HUES64 (cell line): ENCODE measurements at regions not wholly inside any gene's neighbourhood (a gene's known extent, or its start where the extent isn't known, plus 50 kb on each side); places are given as distances from the start of the nearest gene placed in this dataset.

Source experiments
- H3K27ac ChIP-seq: 2 replicates; pipeline ENCODE4 v1.7.0; 2013; ENCODE audit warnings: low read depth, low read length, inconsistent platforms
- H3K27me3 ChIP-seq: 2 replicates; pipeline ENCODE4 v1.6.1; 2013; ENCODE audit warnings: mild to moderate bottlenecking, low read length; ENCODE audit not compliant: insufficient read depth
- H3K36me3 ChIP-seq: 2 replicates; pipeline ENCODE4 v1.6.1; 2013; ENCODE audit warnings: mild to moderate bottlenecking, low read length; ENCODE audit not compliant: insufficient read depth
- H3K4me1 ChIP-seq: 2 replicates; pipeline ENCODE4 v1.6.1; 2013; ENCODE audit warnings: mild to moderate bottlenecking, low read length, moderate library complexity; ENCODE audit not compliant: insufficient read depth
- H3K4me3 ChIP-seq: 2 replicates; pipeline ENCODE4 v1.5.1; 2013; ENCODE audit warnings: mild to moderate bottlenecking, low read length, moderate library complexity
- H3K9ac ChIP-seq: 2 replicates; pipeline ENCODE4 v1.6.1; 2013; ENCODE audit warnings: mild to moderate bottlenecking, low read depth, low read length
- H3K9me3 ChIP-seq: 2 replicates; pipeline ENCODE4 v1.6.1; 2013; ENCODE audit warnings: low read depth, low read length; ENCODE audit not compliant: insufficient read depth
- WGBS: fragments of 150-250, 120-280 bp; methylation state at CpG from one replicate; pipeline ENCODE4 v1.1.7; 2013; ENCODE audit warnings: missing lambda C conversion rate; 5-methylcytosine and 5-hydroxymethylcytosine counted together

GRCh38 chr9:85263288-85263687, 478.5 kb downstream of the AGTPBP1 start:
- Histone ChIP-seq H3K4me1 (peaks cover 3% of the 10 kb centered on the region; the same call in 1 of the 2 replicates), H3K27me3 (no peaks in the 10 kb centered on the region), H3K36me3 (no peaks in the 10 kb centered on the region), H3K27ac (no peak overlapping the region), H3K9me3 (no peaks in the 10 kb centered on the region; the same call in 1 of the 2 replicates), H3K4me3 (no peak overlapping the region), H3K9ac (no peak overlapping the region)
- WGBS, result 98% methylated on average over 2 of the region's 2 CpGs

GRCh38 chr9:85262333-85262732, 479.4 kb downstream of the AGTPBP1 start:
- WGBS, result 86% methylated on average over 2 of the region's 2 CpGs
- no peaks in the 10 kb centered on the region; the same call in 1 of the 2 replicates for H3K9me3 ChIP-seq
- H3K4me3 ChIP-seq, result no peak overlapping the region
- H3K27ac ChIP-seq, result no peak overlapping the region
- no peaks in the 10 kb centered on the region for H3K27me3 ChIP-seq
- H3K36me3 ChIP-seq, result no peaks in the 10 kb centered on the region
- no peaks in the 10 kb centered on the region for H3K4me1 ChIP-seq
- H3K9ac ChIP-seq, result no peak overlapping the region

GRCh38 chr9:85260275-85260845, 481.4 kb downstream of the AGTPBP1 start:
- Histone ChIP-seq H3K4me1 (no peaks in the 10 kb centered on the region), H3K27ac (no peak overlapping the region), H3K4me3 (no peak overlapping the region), H3K9me3 (no peaks in the 10 kb centered on the region; the same call in 1 of the 2 replicates), H3K9ac (no peak overlapping the region), H3K27me3 (no peaks in the 10 kb centered on the region), H3K36me3 (no peaks in the 10 kb centered on the region)
- 85% methylated on average over 2 of the region's 2 CpGs for WGBS

- 52% methylated on average over 10 of the region's 10 CpGs for WGBS
- no peak overlapping the region for H3K27ac ChIP-seq
- H3K4me1 ChIP-seq, result no peaks in the 10 kb centered on the region
- no peaks in the 10 kb centered on the region for H3K9me3 ChIP-seq
- no peaks in the 10 kb centered on the region for H3K36me3 ChIP-seq
- H3K27me3 ChIP-seq, result no peaks in the 10 kb centered on the region
- no peak overlapping the region for H3K9ac ChIP-seq
- no peak overlapping the region for H3K4me3 ChIP-seq
Measured at GRCh38 chr9:85258823-85259370, 482.9 kb downstream of the AGTPBP1 start.

- 93% methylated on average over 7 of the region's 7 CpGs for WGBS
- H3K27me3 ChIP-seq, result no peaks in the 10 kb centered on the region
- H3K36me3 ChIP-seq, result no peaks in the 10 kb centered on the region
- no peak overlapping the region for H3K4me3 ChIP-seq
- H3K9ac ChIP-seq, result no peak overlapping the region
- no peaks in the 10 kb centered on the region for H3K4me1 ChIP-seq
- no peak overlapping the region for H3K27ac ChIP-seq
- H3K9me3 ChIP-seq, result no peaks in the 10 kb centered on the region
Measured at GRCh38 chr9:85258236-85258635, 483.5 kb downstream of the AGTPBP1 start.

- Histone ChIP-seq H3K9me3 (no peaks in the 10 kb centered on the region), H3K9ac (no peak overlapping the region), H3K36me3 (no peaks in the 10 kb centered on the region), H3K4me3 (no peak overlapping the region), H3K4me1 (no peaks in the 10 kb centered on the region), H3K27ac (no peak overlapping the region), H3K27me3 (no peaks in the 10 kb centered on the region)
- WGBS, result 91% methylated on average over 5 of the region's 5 CpGs
Measured at GRCh38 chr9:85249313-85249621, 492.5 kb downstream of the AGTPBP1 start.

GRCh38 chr9:85248514-85249312, 493.0 kb downstream of the AGTPBP1 start:
- no peak overlapping the region for H3K4me3 ChIP-seq
- H3K9ac ChIP-seq, result no peak overlapping the region
- no peaks in the 10 kb centered on the region for H3K4me1 ChIP-seq
- H3K27me3 ChIP-seq, result no peaks in the 10 kb centered on the region
- H3K9me3 ChIP-seq, result no peaks in the 10 kb centered on the region
- H3K36me3 ChIP-seq, result no peaks in the 10 kb centered on the region
- WGBS, result 74% methylated on average over 2 of the region's 2 CpGs
- no peak overlapping the region for H3K27ac ChIP-seq

- H3K27ac ChIP-seq, result no peak overlapping the region
- 94% methylated on average over 7 of the region's 7 CpGs for WGBS
Measured at GRCh38 chr9:85246541-85246940, 495.2 kb downstream of the AGTPBP1 start.

GRCh38 chr9:85244856-85245255, 496.9 kb downstream of the AGTPBP1 start:
- Histone ChIP-seq H3K4me1 (peaks cover 8% of the 10 kb centered on the region; the same call in 1 of the 2 replicates), H3K9ac (no peak overlapping the region), H3K27me3 (no peaks in the 10 kb centered on the region), H3K36me3 (no peaks in the 10 kb centered on the region), H3K9me3 (peaks cover 2% of the 10 kb centered on the region; the same call in 1 of the 2 replicates), H3K4me3 (no peak overlapping the region), H3K27ac (no peak overlapping the region)
- WGBS, result 80% methylated on average over 5 of the region's 5 CpGs

More at GRCh38 chr9:85246541-85246940, 495.2 kb downstream of the AGTPBP1 start:
- H3K9me3 ChIP-seq, result no peaks in the 10 kb centered on the region
- no peaks in the 10 kb centered on the region for H3K27me3 ChIP-seq
- no peaks in the 10 kb centered on the region for H3K36me3 ChIP-seq
- no peak overlapping the region for H3K4me3 ChIP-seq
- H3K4me1 ChIP-seq, result peaks cover 8% of the 10 kb centered on the region; the same call in 1 of the 2 replicates
- H3K9ac ChIP-seq, result no peak overlapping the region

GRCh38 chr9:85243977-85244376, 497.8 kb downstream of the AGTPBP1 start:
- Histone ChIP-seq H3K27me3 (no peaks in the 10 kb centered on the region), H3K9ac (no peak overlapping the region), H3K36me3 (no peaks in the 10 kb centered on the region), H3K4me3 (no peak overlapping the region), H3K27ac (no peak overlapping the region), H3K4me1 (peaks cover 8% of the 10 kb centered on the region; the same call in 1 of the 2 replicates), H3K9me3 (peaks cover 2% of the 10 kb centered on the region; the same call in 1 of the 2 replicates)
- WGBS, result 95% methylated on average over 3 of the region's 3 CpGs

- H3K27me3 ChIP-seq, result no peaks in the 10 kb centered on the region
- no peak overlapping the region for H3K27ac ChIP-seq
- H3K36me3 ChIP-seq, result no peaks in the 10 kb centered on the region
- no peak overlapping the region for H3K4me3 ChIP-seq
- H3K4me1 ChIP-seq, result no peaks in the 10 kb centered on the region
- WGBS, result 50% methylated on average over 1 of the region's 1 CpG
- no peak overlapping the region for H3K9ac ChIP-seq
- peaks cover 2% of the 10 kb centered on the region; the same call in 1 of the 2 replicates for H3K9me3 ChIP-seq
Measured at GRCh38 chr9:85237478-85237877, 504.3 kb downstream of the AGTPBP1 start.
